HG03460 (cell line): ENCODE measurements at regions not wholly inside any gene's neighbourhood (a gene's known extent, or its start where the extent isn't known, plus 50 kb on each side); places are given as distances from the start of the nearest gene placed in this dataset.

ENCODE experiments used
- ATAC-seq: cut with Tn5 transposase; IDR thresholded peaks from one replicate; pipeline ENCODE4 v1.9.1; 2021; ENCODE audit not compliant: unreplicated experiment

- ATAC-seq = no peak
These were observed 469.6 kb downstream of the SI start for GRCh38 chr3:164608554-164609276.

- ATAC-seq = no peak
These were observed 473.6 kb downstream of the SI start for GRCh38 chr3:164604687-164605086.

DNA sequence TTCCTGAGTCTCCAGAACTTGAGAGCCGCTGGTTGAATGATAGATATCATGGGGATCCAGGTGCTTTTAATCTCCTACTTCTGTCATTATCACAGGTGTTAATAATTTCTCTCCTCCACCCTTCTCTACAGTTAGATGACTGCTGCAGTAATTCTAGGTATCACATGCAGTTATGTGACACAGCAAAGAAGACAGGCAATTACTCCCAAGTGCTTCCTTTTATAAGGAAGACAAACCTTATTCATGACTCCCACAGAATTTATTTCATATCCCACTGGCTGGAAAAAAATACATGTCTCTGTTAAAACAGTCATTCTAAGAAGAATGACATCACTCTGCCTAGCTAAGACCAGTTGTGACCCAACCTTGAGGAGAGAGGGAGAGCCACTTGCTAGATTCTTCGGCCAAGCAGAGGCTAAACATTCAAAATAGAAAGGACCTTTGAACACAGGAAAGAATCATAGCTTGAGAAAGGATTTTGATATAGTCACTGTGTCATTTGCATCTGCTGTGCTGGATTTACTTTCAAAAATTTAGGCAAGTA is 500.6 kb downstream of the SI start:
- ATAC-seq = no peak

- no peak for ATAC-seq
These were observed 505.9 kb downstream of the SI start for GRCh38 chr3:164572436-164572835.

DNA sequence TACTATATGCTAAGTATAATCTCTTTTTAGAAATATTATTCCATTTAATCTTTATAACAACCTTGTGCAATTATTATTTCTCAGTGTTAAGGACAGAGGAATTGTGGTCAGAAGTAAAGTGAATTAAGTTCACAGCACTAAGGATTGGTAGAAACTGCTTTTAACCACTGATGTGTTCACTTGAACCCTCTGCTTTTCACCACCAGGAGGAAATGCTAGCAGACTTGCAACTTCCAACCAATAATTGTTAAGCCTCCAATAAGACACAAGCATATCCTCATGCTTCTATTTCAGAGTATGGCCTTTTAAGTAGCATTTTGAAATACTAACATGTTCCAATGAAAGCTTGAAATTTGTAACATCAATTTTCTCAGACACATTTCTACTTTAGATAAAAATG is 527.4 kb downstream of the SI start:
- ATAC-seq = no peak

DNA sequence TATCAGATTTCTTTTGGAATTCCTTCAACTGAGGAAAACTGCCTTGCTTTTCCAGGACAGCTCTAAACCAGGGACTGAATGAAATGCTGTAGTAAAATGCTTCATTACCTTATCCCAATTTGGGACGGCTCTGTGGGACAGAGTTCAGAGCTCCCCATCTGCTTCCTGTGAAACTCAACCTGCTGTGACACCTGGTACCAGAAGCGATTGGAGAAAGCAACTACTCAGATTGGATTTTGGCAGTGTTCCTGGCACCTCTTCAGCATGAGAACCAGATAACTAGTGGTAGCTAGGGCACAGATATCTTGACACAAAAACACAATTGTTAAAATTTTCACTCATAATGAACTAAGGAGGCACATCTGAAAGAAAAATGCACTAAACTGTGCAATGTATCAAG is 539.1 kb downstream of the SI start:
- ATAC-seq = no peak

DNA sequence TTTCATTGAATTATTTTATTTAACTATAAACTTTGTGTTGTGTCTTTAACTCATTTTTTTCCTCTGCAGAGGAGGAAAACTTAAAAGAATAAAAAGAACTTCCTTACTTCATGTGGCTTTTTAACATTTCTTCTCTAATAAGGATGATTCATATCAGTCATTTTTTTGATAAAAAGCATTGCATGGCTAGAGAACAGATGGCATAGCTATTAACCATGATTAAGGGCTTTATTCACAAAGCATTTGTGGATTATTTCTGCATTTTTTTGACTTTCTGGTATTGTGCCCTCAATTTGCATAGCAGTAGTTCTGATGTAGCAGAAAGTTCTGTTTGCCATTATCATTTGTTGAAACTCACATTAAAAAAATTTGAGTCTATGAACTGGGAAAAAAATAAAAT is 540.8 kb downstream of the SI start:
- ATAC-seq = no peak

DNA sequence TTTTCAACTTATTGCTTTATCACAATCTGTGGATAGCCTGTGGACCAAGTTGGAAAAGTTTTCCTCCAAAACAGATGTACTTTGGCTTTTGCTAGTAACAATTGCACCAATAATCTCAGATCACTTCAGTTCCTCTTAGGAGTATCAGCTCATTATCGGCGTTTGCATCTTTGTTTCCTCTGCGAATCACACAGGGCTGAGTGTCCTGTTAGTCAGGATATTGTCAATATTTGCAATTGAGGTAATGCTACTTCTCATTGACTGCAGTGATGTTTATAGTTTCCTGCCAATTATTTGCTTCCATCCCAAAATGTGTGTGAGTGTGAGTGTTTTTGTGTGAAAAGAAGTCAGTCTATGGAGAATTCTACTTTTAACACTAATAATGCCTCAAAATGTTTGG is 545.0 kb downstream of the SI start:
- no peak for ATAC-seq

DNA sequence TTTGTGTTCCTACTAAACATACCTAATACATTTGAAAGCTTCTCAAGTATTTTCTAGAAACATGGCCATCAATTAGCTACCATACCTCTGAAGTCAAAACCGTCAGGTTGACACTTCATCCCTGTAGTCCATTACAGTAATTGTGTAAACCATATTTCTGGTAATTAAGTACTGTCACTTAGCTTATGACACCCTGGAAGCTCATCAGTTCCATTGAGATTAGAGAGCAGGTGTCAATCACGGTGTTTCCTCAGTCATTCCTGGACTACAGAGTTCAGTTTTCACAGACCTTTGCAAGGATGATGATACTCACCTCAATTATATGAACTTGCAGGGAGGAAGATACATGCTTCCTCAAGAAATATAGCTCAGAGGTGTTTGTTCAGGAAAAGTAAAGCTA is 552.0 kb downstream of the SI start:
- no peak for ATAC-seq

DNA sequence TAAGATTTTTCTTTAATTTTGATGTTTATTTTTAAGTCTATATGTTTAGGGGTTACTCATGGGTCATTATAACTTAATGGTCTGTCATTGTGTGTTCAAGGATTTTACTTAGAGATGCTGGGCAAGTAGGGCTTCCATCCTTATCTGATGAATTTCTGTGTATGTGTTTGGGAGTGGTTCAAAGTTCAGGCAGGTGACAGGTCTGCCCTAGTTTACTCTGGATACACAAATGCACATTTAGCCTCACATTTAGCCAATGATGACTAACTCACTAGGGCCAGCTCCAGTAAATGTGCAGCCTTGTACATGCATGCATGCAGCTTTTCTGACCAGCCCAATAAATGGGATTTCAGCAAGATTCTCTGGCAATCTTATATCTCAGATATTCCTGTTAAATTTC is 554.1 kb downstream of the SI start:
- ATAC-seq = no peak

DNA sequence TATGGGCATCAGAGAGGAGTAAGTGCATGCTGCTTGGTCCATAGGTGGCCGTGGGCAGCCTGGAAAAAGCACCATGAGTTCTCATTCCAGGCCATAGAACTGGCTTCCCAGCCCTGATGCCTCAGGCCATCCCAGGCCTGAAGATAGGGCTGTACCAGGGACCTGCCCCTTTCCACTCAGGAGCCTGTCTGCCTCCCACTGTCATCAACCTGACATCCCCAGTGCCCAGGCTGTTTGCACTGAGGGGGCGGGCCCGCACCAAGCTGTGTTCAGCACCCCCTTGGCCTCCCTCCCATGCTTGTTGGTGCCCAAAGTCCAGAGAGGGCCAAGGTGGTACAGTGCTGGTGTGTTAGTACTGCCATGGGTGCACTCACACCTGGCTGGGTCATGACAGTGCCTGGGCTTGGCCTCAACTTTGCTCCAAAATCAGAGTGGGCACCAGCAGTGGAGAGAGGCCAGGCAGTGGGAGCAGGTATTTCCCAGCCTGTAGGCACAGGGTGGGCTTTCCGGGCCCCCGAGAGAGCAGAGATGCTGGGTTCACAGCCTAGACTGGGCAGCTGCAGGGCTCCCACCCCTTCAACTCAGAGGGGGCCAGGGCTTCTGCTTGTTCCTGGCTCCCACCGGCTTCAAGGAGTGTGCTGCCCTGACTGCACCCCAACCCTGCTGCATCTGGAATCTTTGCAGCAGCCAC is 556.1 kb downstream of the SI start:
- ATAC-seq = no peak

DNA sequence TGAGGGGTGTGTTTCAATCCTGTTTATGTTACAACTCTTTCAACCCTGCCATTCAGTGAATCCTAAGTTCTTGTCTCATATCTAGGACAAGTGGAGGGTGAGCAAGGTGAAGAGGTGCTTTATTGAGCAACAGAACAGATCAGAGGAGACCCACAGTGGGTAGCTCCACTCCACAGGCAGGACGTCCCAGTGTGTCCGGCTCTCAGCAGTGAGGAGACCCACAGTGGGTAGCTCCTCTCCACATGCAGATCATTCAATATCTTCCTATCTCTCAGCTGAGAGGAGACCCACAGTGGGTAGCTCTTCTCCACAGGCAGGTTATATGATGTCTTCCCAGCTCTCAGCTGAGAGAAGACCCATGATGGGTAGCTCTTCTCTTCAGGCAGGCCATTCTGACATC is 556.7 kb downstream of the SI start:
- ATAC-seq = no peak

DNA sequence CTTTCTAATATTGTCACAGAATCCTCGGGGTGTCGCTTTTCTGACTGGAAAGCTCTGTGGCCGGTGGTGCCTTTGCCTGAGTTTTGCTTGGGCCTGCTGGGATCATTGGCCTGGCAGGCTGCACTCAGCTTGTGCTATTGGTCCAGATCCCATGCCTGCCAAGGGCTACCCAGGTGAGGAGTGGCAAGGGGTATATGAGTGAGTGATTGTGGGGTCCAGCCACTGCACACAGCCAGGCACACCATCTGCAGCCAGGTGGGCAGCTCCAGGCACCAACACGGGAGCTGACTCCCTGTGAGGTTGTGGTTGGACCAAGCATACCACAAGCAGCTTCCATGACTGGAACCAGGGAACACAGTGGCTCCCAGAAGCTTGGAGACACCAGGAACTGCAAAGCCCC is 557.2 kb downstream of the SI start:
- ATAC-seq = no peak

DNA sequence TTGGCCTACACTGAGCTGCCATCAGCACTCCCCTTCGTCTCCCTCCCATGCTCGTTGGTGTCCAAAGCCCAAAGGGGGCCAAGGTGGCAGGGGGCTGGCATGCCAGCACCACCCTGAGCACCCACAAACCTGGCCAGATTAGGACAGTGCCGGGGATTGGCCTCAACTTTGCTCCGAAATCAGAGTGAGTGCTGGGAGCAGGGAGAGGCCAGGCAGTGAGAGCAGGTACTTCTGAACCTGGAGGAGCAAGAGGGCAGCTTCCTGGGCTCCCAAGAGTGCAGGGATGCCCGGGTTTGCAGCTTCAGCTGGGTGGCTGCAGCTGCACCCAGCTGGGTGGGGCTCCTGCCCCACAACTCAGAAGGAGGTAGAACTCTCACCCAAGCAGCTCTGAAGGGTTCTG is 563.0 kb downstream of the SI start:
- no peak for ATAC-seq

DNA sequence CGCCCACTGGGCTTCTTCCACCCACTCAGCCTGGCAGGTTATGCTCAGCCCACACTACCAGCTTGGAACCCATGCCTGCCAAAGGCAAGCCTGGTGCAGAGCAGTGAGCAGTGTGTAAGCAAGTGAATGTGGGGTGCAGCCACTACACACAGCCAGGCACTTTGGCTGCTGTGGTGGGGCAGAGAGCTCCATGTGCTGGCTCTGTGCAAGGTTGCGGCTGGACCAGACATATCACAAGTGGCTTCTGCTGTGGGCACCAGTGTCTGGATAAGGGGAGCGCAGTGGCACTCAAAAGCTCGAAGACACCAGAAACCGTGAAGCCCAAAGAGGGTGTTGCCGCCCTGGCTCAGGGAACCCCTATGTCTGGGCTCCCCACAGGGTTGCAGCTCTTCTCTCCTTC is 563.7 kb downstream of the SI start:
- ATAC-seq = no peak

DNA sequence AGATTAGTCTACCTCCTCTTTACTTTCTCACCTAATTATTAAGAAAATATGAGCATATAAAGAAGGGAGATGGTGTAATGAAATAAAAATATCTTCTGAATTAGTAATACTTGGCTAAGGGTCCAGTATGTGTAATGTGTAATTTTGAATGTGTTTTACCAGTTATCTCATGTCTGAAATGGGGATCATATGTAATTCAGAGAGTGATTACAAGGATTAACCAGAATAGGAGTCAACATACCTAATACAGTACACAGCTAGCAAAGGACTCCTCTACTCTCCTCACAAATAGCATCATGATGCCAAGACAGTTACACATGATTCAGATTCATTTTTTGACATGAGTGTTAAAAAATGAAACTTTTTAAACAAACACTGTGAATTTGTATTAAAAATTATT is 570.4 kb downstream of the SI start:
- no peak for ATAC-seq

DNA sequence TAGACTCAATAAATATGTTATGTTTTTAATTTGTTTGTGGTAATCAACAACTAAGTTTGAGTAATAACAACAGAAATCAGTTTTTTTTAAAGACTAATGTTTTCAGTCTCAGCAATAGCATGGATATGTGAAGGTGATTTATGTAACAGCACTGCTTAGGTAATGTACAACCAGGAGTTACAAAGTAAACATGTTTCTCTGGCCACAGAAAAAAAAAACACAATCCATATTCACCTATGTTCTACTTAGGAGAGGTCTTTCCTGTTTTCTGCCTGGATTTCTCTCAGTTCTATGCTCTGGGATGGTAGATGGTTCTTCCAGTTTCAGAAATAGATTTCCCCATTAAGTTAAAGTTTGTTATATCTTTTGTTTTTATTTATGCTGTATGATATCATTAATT is 579.4 kb downstream of the SI start:
- ATAC-seq = no peak

- ATAC-seq = no peak
These were observed 589.4 kb downstream of the SI start for GRCh38 chr3:164488893-164489292.

GRCh38 chr3:164486150-164486549 is 592.1 kb downstream of the SI start:
- no peak for ATAC-seq

- no peak for ATAC-seq
These were observed 598.3 kb downstream of the SI start for GRCh38 chr3:164479978-164480377.

- no peak for ATAC-seq
These were observed 598.9 kb downstream of the SI start for GRCh38 chr3:164479406-164479805.

DNA sequence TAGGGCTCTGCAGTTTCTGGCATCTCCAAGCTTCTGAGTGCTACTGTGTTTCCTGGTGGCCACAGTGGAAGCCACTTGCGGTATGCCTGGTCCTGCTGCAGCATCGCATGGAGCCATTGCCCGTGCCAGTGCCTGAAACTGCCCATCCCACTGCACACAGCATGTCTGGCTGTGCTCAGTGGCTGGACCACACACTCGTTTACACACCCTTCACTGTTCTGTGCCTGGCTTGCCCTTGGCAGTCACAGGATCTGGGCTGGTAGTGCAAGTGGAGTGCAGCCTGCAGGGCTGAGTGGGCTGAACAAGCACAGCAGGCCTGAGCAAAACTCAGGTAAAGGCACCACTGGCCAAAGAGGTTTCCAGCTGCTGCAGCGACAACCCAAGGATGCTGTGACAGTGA is 600.0 kb downstream of the SI start:
- ATAC-seq = no peak

GRCh38 chr3:164477403-164477802 is 600.9 kb downstream of the SI start:
- ATAC-seq = no peak
